NCI-H510A (cell line): ENCODE measurements at regions not wholly inside any gene's neighbourhood (a gene's known extent, or its start where the extent isn't known, plus 50 kb on each side); places are given as distances from the start of the nearest gene placed in this dataset.

Experiments
- DNase-seq: peaks from one replicate; lab custom pipeline; 2025; lab: John Stamatoyannopoulos, UW

- no peak for DNase-seq
These were observed 368.2 kb downstream of the IRS1 start for GRCh38 chr2:226431288-226431948.

- DNase-seq, result no peak
These were observed 370.1 kb downstream of the IRS1 start for GRCh38 chr2:226429476-226429875.

GRCh38 chr2:226427538-226428307 lies 371.9 kb downstream of the IRS1 start:
- DNase-seq, result no peak

- no peak for DNase-seq
These were observed 373.3 kb downstream of the IRS1 start for GRCh38 chr2:226426292-226426736.

GRCh38 chr2:226424971-226425370 lies 374.6 kb downstream of the IRS1 start:
- no peak for DNase-seq

GRCh38 chr2:226423498-226423960 lies 376.1 kb downstream of the IRS1 start:
- DNase-seq, result no peak

- no peak for DNase-seq
These were observed 379.0 kb downstream of the IRS1 start for GRCh38 chr2:226420646-226421045.

GRCh38 chr2:226418521-226418920 lies 381.1 kb downstream of the IRS1 start:
- DNase-seq, result no peak

- no peak for DNase-seq
These were observed 385.3 kb downstream of the IRS1 start for GRCh38 chr2:226414335-226414734.

GRCh38 chr2:226413498-226414130 lies 386.0 kb downstream of the IRS1 start:
- no peak for DNase-seq

GRCh38 chr2:226411727-226412360 lies 387.8 kb downstream of the IRS1 start:
- DNase-seq, result no peak

GRCh38 chr2:226411205-226411604 lies 388.4 kb downstream of the IRS1 start:
- no peak for DNase-seq

- DNase-seq, result no peak
These were observed 389.3 kb downstream of the IRS1 start for GRCh38 chr2:226410247-226410835.

- DNase-seq, result no peak
These were observed 390.5 kb downstream of the IRS1 start for GRCh38 chr2:226409134-226409533.

GRCh38 chr2:226408141-226408540 lies 391.5 kb downstream of the IRS1 start:
- DNase-seq, result no peak

GRCh38 chr2:226407135-226407534 lies 392.5 kb downstream of the IRS1 start:
- DNase-seq, result no peak

GRCh38 chr2:226405465-226405864 lies 394.2 kb downstream of the IRS1 start:
- DNase-seq, result no peak

- no peak for DNase-seq
These were observed 396.3 kb downstream of the IRS1 start for GRCh38 chr2:226403369-226403768.

- DNase-seq, result no peak
These were observed 400.6 kb downstream of the IRS1 start for GRCh38 chr2:226399006-226399405.

- DNase-seq, result no peak
These were observed 401.0 kb downstream of the IRS1 start for GRCh38 chr2:226398580-226398979.

GRCh38 chr2:226396541-226396940 lies 403.1 kb downstream of the IRS1 start:
- no peak for DNase-seq

GRCh38 chr2:226387499-226387942 lies 412.1 kb downstream of the IRS1 start:
- no peak for DNase-seq
